ENCODE measurements at regions not wholly inside any gene's neighbourhood (a gene's known extent, or its start where the extent isn't known, plus 50 kb on each side); places are given as distances from the start of the nearest gene placed in this dataset.

DNA sequence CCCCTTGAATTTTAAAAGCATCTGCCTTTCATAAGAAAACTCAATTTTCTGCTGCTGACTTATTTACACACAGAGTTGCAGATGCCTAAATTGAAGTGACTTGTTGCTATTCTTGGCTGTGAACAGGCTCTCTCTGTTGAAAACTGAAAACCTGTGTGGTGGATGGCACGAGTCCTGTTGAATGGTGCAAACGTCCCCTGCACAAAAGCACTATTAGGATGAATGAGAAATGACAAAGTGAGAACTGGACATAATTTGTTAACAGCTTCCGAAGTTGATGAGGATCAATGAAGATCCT lies 201.7 kb upstream of the PREP start:
- Mint-ChIP-seq H3K4me1 (peaks cover 7% of the 10 kb centered on the region), H3K4me3 (no peak overlapping the region), H3K27ac (no peak overlapping the region), H3K27me3 (peaks cover 14% of the 10 kb centered on the region), H3K9me3 (ENCODE audit: insufficient read depth) (no peaks in the 10 kb centered on the region)
- DNase-seq, result no peak
- CTCF ChIA-PET, result no interaction called here
- Histone ChIP-seq H3K4me2 (replicated peaks; ENCODE audit: low read depth, low read length, poor library complexity, severe bottlenecking) (no peak overlapping the region), H3K36me3 (replicated peaks in 1 of 2; ENCODE audit: control extremely low read depth in 1 of 2, control insufficient read depth in 1 of 2, extremely low read depth in 1 of 2, insufficient read depth in 2 of 2, low read length in 1 of 2) (no peaks in the 10 kb centered on the region), H2AFZ (ENCODE audit: insufficient read depth, low read depth, low read length, poor library complexity, severe bottlenecking) (no peak overlapping the region), H3K9ac (ENCODE audit: low read length) (no peak overlapping the region), H3K9me3 (ENCODE audit: control extremely low read depth in 1 of 3, control insufficient read depth in 2 of 3, insufficient read depth in 1 of 3, low read length in 2 of 3) (peaks cover 0 to 1% (median 0%) of the 10 kb centered on the region in 3 donors), H3K4me3 (ENCODE audit: control extremely low read depth in 1 of 5, extremely low read depth in 1 of 5, insufficient read depth in 1 of 5, low read depth in 2 of 5, low read length in 4 of 5) (no peak overlapping the region), H3K4me1 (ENCODE audit: control insufficient read depth in 2 of 2, insufficient read depth in 2 of 2, low read length in 2 of 2) (no peaks in the 10 kb centered on the region), H4K20me1 (ENCODE audit: control insufficient read depth, insufficient read depth, low read length, poor library complexity, severe bottlenecking) (no peaks in the 10 kb centered on the region), H3K27ac (ENCODE audit: low read length in 2 of 2) (no peak overlapping the region), H3K27me3 (replicated peaks in 1 of 4; ENCODE audit: control extremely low read depth in 1 of 4, control insufficient read depth in 3 of 4, insufficient read depth in 4 of 4, low read length in 3 of 4) (no peaks in the 10 kb centered on the region), H3K79me2 (ENCODE audit: control insufficient read depth, insufficient read depth, low read length) (no peaks in the 10 kb centered on the region)
- TF ChIP-seq EZH2 (IDR thresholded peaks at IDR 0.05; ENCODE audit: borderline replicate concordance, insufficient read depth, low read depth, low read length, poor library complexity, severe bottlenecking), result no peak
- intact Hi-C loops (cut with micrococcal nuclease), result no loop called here
- WGBS (ENCODE audit: insufficient coverage), result no CpG with 5 or more reads among the region's 3 CpGs
- POLR2A ChIA-PET, result no interaction called here
- no peak for ATAC-seq (ENCODE audit: low read depth)

DNA sequence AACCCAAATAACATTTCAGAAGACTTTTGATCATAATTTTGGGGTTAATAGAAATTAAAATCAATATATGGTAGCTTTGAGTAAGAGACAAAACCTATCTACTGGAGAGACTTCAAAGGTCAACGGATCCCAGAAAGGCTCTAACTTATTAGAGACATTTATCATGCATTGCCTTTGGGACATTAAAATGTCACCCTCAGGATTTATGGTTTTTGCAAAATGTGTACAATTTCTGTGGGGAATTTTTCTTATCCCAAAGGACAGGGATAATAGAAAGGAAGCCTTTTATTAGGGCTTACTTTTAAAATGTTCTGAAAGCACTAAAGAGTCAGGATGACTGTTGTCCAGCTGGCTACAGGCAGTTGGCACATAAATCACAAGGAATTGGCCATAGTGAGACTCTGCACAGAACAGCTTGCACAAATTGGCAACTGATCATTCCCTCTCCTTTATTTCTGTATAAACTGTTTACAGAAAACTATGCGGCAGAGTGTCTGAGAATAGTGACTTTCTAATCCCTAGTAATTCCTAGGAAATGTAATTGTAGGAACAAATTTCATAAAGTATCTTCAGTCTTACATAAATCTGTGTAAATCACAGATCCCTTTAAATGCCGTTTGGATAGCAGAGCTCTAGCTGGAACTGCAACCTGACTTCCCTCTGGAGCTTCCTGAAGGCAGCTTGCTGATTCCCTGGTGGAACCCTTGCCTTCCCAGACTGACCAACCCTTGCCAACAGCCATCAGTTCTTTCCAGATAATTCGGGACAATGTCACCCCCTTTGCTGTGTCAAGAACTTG lies 201.1 kb upstream of the PREP start:
- no peaks in the 10 kb centered on the region for H4K20me1 ChIP-seq (ENCODE audit: control insufficient read depth, insufficient read depth, low read length, poor library complexity, severe bottlenecking)

More for the DNA sequence above, 201.1 kb upstream of the PREP start:
- no peak overlapping the region for H2AFZ ChIP-seq (ENCODE audit: insufficient read depth, low read depth, low read length, poor library complexity, severe bottlenecking)
- intact Hi-C loops (cut with micrococcal nuclease), result no loop called here
- WGBS (ENCODE audit: insufficient coverage), result 86% methylated on average over 1 of the region's 4 CpGs
- no peaks in the 10 kb centered on the region for H3K4me1 ChIP-seq (ENCODE audit: control insufficient read depth in 2 of 2, insufficient read depth in 2 of 2, low read length in 2 of 2)
- Mint-ChIP-seq H3K4me1 (peaks cover 7% of the 10 kb centered on the region), H3K9me3 (ENCODE audit: insufficient read depth) (no peaks in the 10 kb centered on the region), H3K27ac (no peak overlapping the region), H3K4me3 (no peak overlapping the region), H3K27me3 (peaks cover 10% of the 10 kb centered on the region)
- TF ChIP-seq EZH2 (IDR thresholded peaks at IDR 0.05; ENCODE audit: borderline replicate concordance, insufficient read depth, low read depth, low read length, poor library complexity, severe bottlenecking), result no peak
- TF ChIP-seq, protein P1, sequence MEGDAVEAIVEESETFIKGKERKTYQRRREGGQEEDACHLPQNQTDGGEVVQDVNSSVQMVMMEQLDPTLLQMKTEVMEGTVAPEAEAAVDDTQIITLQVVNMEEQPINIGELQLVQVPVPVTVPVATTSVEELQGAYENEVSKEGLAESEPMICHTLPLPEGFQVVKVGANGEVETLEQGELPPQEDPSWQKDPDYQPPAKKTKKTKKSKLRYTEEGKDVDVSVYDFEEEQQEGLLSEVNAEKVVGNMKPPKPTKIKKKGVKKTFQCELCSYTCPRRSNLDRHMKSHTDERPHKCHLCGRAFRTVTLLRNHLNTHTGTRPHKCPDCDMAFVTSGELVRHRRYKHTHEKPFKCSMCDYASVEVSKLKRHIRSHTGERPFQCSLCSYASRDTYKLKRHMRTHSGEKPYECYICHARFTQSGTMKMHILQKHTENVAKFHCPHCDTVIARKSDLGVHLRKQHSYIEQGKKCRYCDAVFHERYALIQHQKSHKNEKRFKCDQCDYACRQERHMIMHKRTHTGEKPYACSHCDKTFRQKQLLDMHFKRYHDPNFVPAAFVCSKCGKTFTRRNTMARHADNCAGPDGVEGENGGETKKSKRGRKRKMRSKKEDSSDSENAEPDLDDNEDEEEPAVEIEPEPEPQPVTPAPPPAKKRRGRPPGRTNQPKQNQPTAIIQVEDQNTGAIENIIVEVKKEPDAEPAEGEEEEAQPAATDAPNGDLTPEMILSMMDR (IDR thresholded peaks at IDR 0.05), result no peak
- ATAC-seq (ENCODE audit: low read depth) (no peak), DNase-seq (no peak)
- peaks cover 0 to 1% (median 0%) of the 10 kb centered on the region in 3 donors for H3K9me3 ChIP-seq (ENCODE audit: control extremely low read depth in 1 of 3, control insufficient read depth in 2 of 3, insufficient read depth in 1 of 3, low read length in 2 of 3)
- ChIA-PET POLR2A (no interaction called here), CTCF (no interaction called here)
- H3K4me2 ChIP-seq (replicated peaks; ENCODE audit: low read depth, low read length, poor library complexity, severe bottlenecking), result no peak overlapping the region
- no peak overlapping the region for H3K27ac ChIP-seq (ENCODE audit: low read length in 2 of 2)
- no peak overlapping the region for H3K9ac ChIP-seq (ENCODE audit: low read length)
- H3K27me3 ChIP-seq (replicated peaks in 1 of 4; ENCODE audit: control extremely low read depth in 1 of 4, control insufficient read depth in 3 of 4, insufficient read depth in 4 of 4, low read length in 3 of 4), result no peaks in the 10 kb centered on the region
- H3K36me3 ChIP-seq (replicated peaks in 1 of 2; ENCODE audit: control extremely low read depth in 1 of 2, control insufficient read depth in 1 of 2, extremely low read depth in 1 of 2, insufficient read depth in 2 of 2, low read length in 1 of 2), result no peaks in the 10 kb centered on the region
- H3K4me3 ChIP-seq (ENCODE audit: control extremely low read depth in 1 of 5, extremely low read depth in 1 of 5, insufficient read depth in 1 of 5, low read depth in 2 of 5, low read length in 4 of 5), result no peak overlapping the region
- H3K79me2 ChIP-seq (ENCODE audit: control insufficient read depth, insufficient read depth, low read length), result no peaks in the 10 kb centered on the region
